HFFc6 (cell line): ENCODE measurements at regions not wholly inside any gene's neighbourhood (a gene's known extent, or its start where the extent isn't known, plus 50 kb on each side); places are given as distances from the start of the nearest gene placed in this dataset.

ENCODE experiments used
- DNase-seq: peaks from one replicate; pipeline ENCODE4 v3.0.0-alpha.2; 2018
- H3K27ac Mint-ChIP-seq: 2 replicates; pipeline ENCODE4 v1.8.0; 2020; ENCODE audit warnings: mild to moderate bottlenecking, mixed read lengths
- H3K27me3 Mint-ChIP-seq: 2 replicates; pipeline ENCODE4 v1.8.0; 2021; ENCODE audit warnings: mild to moderate bottlenecking, moderate library complexity, mixed read lengths; ENCODE audit not compliant: insufficient read depth
- H3K36me3 Mint-ChIP-seq: 2 replicates; pipeline ENCODE4 v1.8.0; 2021; ENCODE audit warnings: low read depth, mixed read lengths
- H3K4me1 Mint-ChIP-seq: 2 replicates; pipeline ENCODE4 v1.8.0; 2020; ENCODE audit warnings: low read depth, mixed read lengths
- H3K4me3 Mint-ChIP-seq: 2 replicates; pipeline ENCODE4 v1.8.0; 2020; ENCODE audit warnings: mild to moderate bottlenecking, moderate library complexity, mixed read lengths
- H3K9me3 Mint-ChIP-seq: 2 replicates; pipeline ENCODE4 v1.8.0; 2020; ENCODE audit warnings: mild to moderate bottlenecking, mixed read lengths
- CTCF ChIP-seq: fragments of 200-600 bp; sonication (generic); IDR thresholded peaks from 2 replicates; pipeline ENCODE4 v1.5.0; 2021; ENCODE audit warnings: antibody characterized with exemption, mild to moderate bottlenecking

- H3K9me3 Mint-ChIP-seq = peaks cover 16% of the 10 kb centered on the region
- H3K36me3 Mint-ChIP-seq = peaks cover 16% of the 10 kb centered on the region; the same call in 1 of the 2 replicates
- no peak for TF ChIP-seq CTCF
- no peak overlapping the region for H3K4me3 Mint-ChIP-seq
- peaks cover 16% of the 10 kb centered on the region for H3K4me1 Mint-ChIP-seq
- DNase-seq = no peak
- H3K27ac Mint-ChIP-seq = no peak overlapping the region
- no peaks in the 10 kb centered on the region; the same call in 1 of the 2 replicates for H3K27me3 Mint-ChIP-seq
These were observed 514.5 kb upstream of the PTGER4 start for GRCh38 chr5:40165106-40165788.

GRCh38 chr5:40160435-40160834 lies 519.3 kb upstream of the PTGER4 start:
- Mint-ChIP-seq H3K4me3 (no peak overlapping the region), H3K27ac (no peak overlapping the region), H3K27me3 (peaks cover 3% of the 10 kb centered on the region; the same call in 1 of the 2 replicates), H3K9me3 (no peaks in the 10 kb centered on the region), H3K4me1 (no peaks in the 10 kb centered on the region), H3K36me3 (no peaks in the 10 kb centered on the region)
- TF ChIP-seq CTCF = no peak
- DNase-seq = no peak

GRCh38 chr5:40154194-40154593 lies 525.5 kb upstream of the PTGER4 start:
- Mint-ChIP-seq H3K4me3 (no peak overlapping the region), H3K4me1 (no peaks in the 10 kb centered on the region), H3K27me3 (peaks cover 5% of the 10 kb centered on the region), H3K27ac (no peak overlapping the region), H3K9me3 (no peaks in the 10 kb centered on the region), H3K36me3 (no peaks in the 10 kb centered on the region)
- TF ChIP-seq CTCF = no peak
- DNase-seq = no peak

GRCh38 chr5:40150896-40151295 lies 528.8 kb upstream of the PTGER4 start:
- no peak for DNase-seq
- no peak for TF ChIP-seq CTCF
- no peak overlapping the region for H3K27ac Mint-ChIP-seq

GRCh38 chr5:40141896-40142295 lies 537.8 kb upstream of the PTGER4 start:
- peaks cover 5% of the 10 kb centered on the region for H3K9me3 Mint-ChIP-seq
- no peak for DNase-seq
- H3K36me3 Mint-ChIP-seq = no peaks in the 10 kb centered on the region
- no peaks in the 10 kb centered on the region for H3K4me1 Mint-ChIP-seq
- peaks cover 2% of the 10 kb centered on the region for H3K27me3 Mint-ChIP-seq
- no peak overlapping the region for H3K4me3 Mint-ChIP-seq
- TF ChIP-seq CTCF = no peak
- H3K27ac Mint-ChIP-seq = no peak overlapping the region

More at GRCh38 chr5:40150896-40151295, 528.8 kb upstream of the PTGER4 start:
- Mint-ChIP-seq H3K27me3 (peaks cover 3% of the 10 kb centered on the region), H3K4me3 (no peak overlapping the region), H3K36me3 (no peaks in the 10 kb centered on the region), H3K4me1 (no peaks in the 10 kb centered on the region), H3K9me3 (no peaks in the 10 kb centered on the region)
